ENCODE measurements at regions not wholly inside any gene's neighbourhood (a gene's known extent, or its start where the extent isn't known, plus 50 kb on each side); places are given as distances from the start of the nearest gene placed in this dataset.

GRCh38 chr2:145755019-145755837, 1235.3 kb upstream of the ZEB2 start:
- TF ChIP-seq CTCF (conservative IDR thresholded peaks at IDR 0.05; ENCODE audit: low read depth, low read length): no peak
- TF ChIP-seq EZH2 (IDR thresholded peaks at IDR 0.05; ENCODE audit: borderline replicate concordance, low read depth, low read length, poor library complexity, severe bottlenecking): no peak
